OCI-LY3 (cell line): ENCODE measurements at regions not wholly inside any gene's neighbourhood (a gene's known extent, or its start where the extent isn't known, plus 50 kb on each side); places are given as distances from the start of the nearest gene placed in this dataset.

Experiments
- EZH2phosphoT487 ChIP-seq: fragments of 200-600 bp; shearing (Covaris generic); IDR thresholded peaks from 2 replicates; pipeline ENCODE4 v1.6.1; 2018; ENCODE audit warnings: antibody characterized with exemption, mixed run types, low read depth
- TF ChIP-seq, protein P1 (sequence below): fragments of 200-600, 300-600 bp; sonication (generic); IDR thresholded peaks from 2 replicates; pipeline ENCODE4 v1.5.1; 2014; ENCODE audit warnings: antibody characterized with exemption, low read length, low read depth

DNA sequence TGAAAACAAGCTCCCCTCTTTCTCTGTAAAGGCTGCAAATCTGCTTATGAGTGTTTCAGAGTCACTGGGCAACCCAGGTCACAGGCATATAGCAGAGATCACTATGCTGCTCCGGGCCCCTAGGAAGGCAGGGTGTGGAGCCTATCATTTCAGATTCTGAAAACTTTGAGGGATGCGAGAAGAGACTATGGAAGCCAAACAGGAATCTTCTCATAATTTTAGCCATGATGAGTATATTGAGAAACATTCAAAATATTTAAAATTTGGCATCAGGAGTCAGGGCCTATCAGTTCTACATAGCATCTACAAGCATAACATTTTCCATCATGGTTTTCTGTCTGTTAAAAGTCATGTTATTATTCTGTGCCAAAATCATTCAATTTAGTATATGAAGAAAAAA lies 61.7 kb upstream of the ATXN3L start:
- TF ChIP-seq, protein P1, sequence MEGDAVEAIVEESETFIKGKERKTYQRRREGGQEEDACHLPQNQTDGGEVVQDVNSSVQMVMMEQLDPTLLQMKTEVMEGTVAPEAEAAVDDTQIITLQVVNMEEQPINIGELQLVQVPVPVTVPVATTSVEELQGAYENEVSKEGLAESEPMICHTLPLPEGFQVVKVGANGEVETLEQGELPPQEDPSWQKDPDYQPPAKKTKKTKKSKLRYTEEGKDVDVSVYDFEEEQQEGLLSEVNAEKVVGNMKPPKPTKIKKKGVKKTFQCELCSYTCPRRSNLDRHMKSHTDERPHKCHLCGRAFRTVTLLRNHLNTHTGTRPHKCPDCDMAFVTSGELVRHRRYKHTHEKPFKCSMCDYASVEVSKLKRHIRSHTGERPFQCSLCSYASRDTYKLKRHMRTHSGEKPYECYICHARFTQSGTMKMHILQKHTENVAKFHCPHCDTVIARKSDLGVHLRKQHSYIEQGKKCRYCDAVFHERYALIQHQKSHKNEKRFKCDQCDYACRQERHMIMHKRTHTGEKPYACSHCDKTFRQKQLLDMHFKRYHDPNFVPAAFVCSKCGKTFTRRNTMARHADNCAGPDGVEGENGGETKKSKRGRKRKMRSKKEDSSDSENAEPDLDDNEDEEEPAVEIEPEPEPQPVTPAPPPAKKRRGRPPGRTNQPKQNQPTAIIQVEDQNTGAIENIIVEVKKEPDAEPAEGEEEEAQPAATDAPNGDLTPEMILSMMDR, result no peak
- no peak for TF ChIP-seq EZH2phosphoT487
